Mucosa of descending colon (tissue), 3 donors: ENCODE measurements at regions not wholly inside any gene's neighbourhood (a gene's known extent, or its start where the extent isn't known, plus 50 kb on each side); places are given as distances from the start of the nearest gene placed in this dataset.

Experiments used
- ATAC-seq: fragments of 200-7000 bp; cut with Tn5 transposase; one replicate; pipeline ENCODE4 v1.9.1; 2020; ENCODE audit warnings: mild to moderate bottlenecking, moderate library complexity
- DNase-seq, 3 donors: peaks; one replicate each; pipeline ENCODE4 v3.0.0-alpha.2; 2020
- H3K36me3 ChIP-seq: fragments of 200-600 bp; one replicate; pipeline ENCODE4 v1.8.0; 2021; ENCODE audit warnings: low read depth, mild to moderate bottlenecking
- H3K4me1 ChIP-seq: fragments of 200-600 bp; one replicate; pipeline ENCODE4 v1.8.0; 2021; ENCODE audit warnings: low read depth, mild to moderate bottlenecking
- H3K4me3 ChIP-seq: fragments of 200-600 bp; one replicate; pipeline ENCODE4 v1.8.0; 2021; ENCODE audit warnings: mild to moderate bottlenecking
- H3K9me3 ChIP-seq: fragments of 200-600 bp; one replicate; pipeline ENCODE4 v1.8.0; 2021; ENCODE audit warnings: mild to moderate bottlenecking
- intact Hi-C, 2 donors: fragments of 100-400 bp; cut with DNase I in 1 of 2; cut with micrococcal nuclease in 1 of 2; formaldehyde crosslinking; loops; one replicate each; pipeline versions ENCODE4 v1.11.0 to v1.11.1; 2022; cut with DNase I, micrococcal nuclease
- TF ChIP-seq, protein P1 (sequence below): fragments of 200-600 bp; IDR thresholded peaks from one replicate; pipeline ENCODE4 v1.8.0; 2022; ENCODE audit warnings: antibody characterized with exemption, mild to moderate bottlenecking
- donor health status: DM: no; HTN: no; CAD: no; lungs with moderate emphysema.
- donor health status: DM: no; HTN: no; CAD: no.
- donor health status: DM: no; HTN: yes; CAD: no.

DNA sequence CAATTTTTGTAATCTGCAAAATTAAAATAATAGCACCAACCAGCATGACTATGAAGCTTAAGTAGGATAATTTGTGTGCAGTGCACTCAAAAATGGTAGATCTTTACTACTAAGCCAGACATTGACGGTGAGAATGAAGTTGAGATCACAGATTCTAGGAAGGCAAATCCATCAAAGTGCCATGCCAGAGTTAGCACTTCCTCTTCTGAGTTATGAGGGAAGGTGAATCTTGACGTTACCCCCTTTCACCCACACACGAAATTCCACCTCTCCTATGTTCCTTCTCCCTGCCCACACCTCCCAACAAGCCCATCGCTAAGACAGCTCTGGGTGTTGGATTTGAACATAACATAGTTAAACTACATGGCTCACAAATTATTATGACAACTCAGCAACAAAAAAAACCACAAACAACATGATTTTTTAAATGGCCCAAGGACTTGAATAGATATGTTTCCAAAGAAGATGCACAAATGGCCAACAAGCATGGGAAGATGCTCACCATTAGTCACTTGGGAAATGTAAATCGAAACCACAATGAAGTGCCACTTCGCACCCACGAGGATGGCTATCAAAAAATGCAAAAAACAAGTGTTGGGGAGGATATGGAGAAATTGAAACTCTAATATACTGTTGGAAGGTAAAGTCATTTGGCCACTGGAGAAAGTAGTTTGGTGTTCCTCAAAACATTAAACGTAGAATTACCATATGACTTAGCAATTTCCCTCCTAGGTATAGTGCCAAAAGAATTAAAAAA, 119.3 kb upstream of the RAP1B start:
- no peak for DNase-seq
- intact Hi-C loops, result no loop called here

DNA sequence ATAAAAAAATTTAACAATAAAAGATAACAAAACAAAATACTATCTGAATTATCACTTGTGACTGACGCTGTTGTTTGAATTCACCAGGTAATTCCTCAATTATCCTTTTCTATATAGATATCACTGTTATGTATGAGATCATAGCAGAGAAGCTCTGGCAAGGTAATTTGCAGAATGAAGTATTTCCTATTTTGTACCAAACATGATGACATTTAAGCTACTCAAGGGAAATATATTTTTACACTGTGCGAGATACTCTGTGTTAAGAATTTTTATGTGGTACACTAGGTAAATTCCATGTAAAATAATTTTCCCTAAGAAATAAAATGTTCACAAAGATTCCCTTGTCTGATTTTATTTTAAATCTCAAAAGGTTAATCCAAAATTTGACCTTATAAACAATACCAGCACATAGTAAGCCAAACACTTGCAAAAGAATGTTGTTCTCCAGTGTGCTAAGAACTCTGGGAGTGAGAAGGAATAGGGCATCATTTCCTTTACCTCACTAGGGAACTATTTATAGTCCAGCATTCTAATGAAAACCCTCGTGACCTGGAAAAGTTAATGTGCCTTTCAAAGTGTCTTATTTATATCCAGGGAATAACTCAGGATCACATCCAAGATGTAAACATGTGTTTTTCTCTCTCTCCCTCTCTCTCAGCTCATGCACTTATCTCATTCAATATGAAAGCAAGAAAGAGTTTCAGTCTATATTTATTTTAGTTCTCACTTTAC, 115.2 kb upstream of the RAP1B start:
- ATAC-seq, result no peak
- intact Hi-C loops, result no loop called here
- no peak for DNase-seq

More for the DNA sequence above, 119.3 kb upstream of the RAP1B start:
- TF ChIP-seq, protein P1, sequence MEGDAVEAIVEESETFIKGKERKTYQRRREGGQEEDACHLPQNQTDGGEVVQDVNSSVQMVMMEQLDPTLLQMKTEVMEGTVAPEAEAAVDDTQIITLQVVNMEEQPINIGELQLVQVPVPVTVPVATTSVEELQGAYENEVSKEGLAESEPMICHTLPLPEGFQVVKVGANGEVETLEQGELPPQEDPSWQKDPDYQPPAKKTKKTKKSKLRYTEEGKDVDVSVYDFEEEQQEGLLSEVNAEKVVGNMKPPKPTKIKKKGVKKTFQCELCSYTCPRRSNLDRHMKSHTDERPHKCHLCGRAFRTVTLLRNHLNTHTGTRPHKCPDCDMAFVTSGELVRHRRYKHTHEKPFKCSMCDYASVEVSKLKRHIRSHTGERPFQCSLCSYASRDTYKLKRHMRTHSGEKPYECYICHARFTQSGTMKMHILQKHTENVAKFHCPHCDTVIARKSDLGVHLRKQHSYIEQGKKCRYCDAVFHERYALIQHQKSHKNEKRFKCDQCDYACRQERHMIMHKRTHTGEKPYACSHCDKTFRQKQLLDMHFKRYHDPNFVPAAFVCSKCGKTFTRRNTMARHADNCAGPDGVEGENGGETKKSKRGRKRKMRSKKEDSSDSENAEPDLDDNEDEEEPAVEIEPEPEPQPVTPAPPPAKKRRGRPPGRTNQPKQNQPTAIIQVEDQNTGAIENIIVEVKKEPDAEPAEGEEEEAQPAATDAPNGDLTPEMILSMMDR, result no peak
- Histone ChIP-seq H3K4me3 (no peak overlapping the region), H3K4me1 (no peaks in the 10 kb centered on the region), H3K36me3 (no peaks in the 10 kb centered on the region), H3K9me3 (no peaks in the 10 kb centered on the region)
- no peak for ATAC-seq

DNA sequence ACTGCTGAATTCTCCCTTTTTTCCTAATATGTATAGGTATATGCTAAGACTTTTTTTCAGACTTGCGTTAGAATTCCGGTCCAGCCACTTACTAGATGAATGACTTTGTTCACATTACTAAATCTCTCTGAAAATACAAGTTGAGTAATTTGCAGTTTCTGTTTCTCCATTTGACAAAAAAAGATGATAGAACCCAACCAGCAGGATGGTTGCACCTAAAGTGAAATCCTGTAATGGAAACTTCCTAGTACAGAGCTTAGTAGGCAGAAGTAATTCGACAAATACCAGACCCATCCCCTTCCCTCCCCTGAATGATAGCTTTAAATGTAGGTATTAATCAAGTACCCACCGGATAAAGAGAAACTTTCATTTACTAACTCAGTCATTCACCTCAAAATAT, 113.6 kb upstream of the RAP1B start:
- H3K4me1 ChIP-seq, result no peaks in the 10 kb centered on the region
- no peaks in the 10 kb centered on the region for H3K9me3 ChIP-seq
- no peaks in the 10 kb centered on the region for H3K36me3 ChIP-seq
- H3K4me3 ChIP-seq, result no peak overlapping the region
- TF ChIP-seq, protein P1, result no peak
- intact Hi-C loops, result no loop called here
- DNase-seq (no peak), ATAC-seq (no peak)

More for the DNA sequence above, 115.2 kb upstream of the RAP1B start:
- H3K4me3 ChIP-seq, result no peak overlapping the region
- H3K36me3 ChIP-seq, result no peaks in the 10 kb centered on the region
- no peaks in the 10 kb centered on the region for H3K9me3 ChIP-seq
- H3K4me1 ChIP-seq, result no peaks in the 10 kb centered on the region
- TF ChIP-seq, protein P1, result no peak

DNA sequence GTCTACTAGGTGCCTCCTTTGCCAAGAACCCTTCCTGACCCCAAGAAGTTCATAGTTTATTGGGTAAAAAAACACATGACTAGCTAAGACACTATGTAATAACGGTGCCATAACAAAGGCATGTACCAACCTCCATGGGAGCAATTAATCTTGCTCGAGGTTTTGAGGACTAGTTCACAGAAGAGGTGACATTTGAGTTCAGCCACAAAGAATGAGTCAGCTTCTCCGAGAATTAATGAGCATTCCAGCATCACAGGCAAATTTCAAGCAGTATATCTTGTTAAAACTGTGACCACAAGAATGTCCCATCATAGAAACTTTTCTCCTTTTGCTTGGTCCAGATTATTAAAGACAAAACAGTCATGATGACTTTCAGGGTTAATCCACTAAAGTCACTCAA, 113.0 kb upstream of the RAP1B start:
- ATAC-seq (no peak), DNase-seq (no peak)
- TF ChIP-seq, protein P1, result no peak
- H3K36me3 ChIP-seq, result no peaks in the 10 kb centered on the region
- intact Hi-C loops, result no loop called here
- H3K4me1 ChIP-seq, result no peaks in the 10 kb centered on the region
- no peak overlapping the region for H3K4me3 ChIP-seq
- no peaks in the 10 kb centered on the region for H3K9me3 ChIP-seq

DNA sequence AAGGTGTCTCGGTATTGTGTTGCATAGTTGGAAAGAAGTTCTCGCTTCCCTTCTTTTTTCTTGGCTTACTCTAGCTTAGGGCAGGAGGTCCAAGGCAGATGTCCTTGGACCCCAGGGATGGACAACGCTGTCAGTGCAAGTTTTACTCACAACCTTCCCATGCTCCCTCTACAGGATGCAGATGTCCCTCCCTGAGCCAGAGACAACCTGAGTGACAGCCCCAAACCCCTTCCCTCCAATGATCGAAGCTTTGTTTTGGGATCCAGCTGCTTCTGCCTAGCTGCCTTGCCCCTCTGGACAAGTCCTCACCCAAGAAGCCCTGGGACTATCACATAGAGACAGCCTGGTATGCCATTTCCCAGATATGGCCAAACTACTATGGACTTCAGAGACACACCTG, 112.0 kb upstream of the RAP1B start:
- TF ChIP-seq, protein P1, result no peak
- DNase-seq (no peak), ATAC-seq (no peak)
- Histone ChIP-seq H3K9me3 (no peaks in the 10 kb centered on the region), H3K4me3 (no peak overlapping the region), H3K36me3 (no peaks in the 10 kb centered on the region), H3K4me1 (no peaks in the 10 kb centered on the region)
- intact Hi-C loops, result no loop called here
